Keratinocyte (primary cell): ENCODE measurements at regions not wholly inside any gene's neighbourhood (a gene's known extent, or its start where the extent isn't known, plus 50 kb on each side); places are given as distances from the start of the nearest gene placed in this dataset.

Experiments used
- DNase-seq: peaks from one replicate; pipeline ENCODE4 v3.0.0-alpha.2; 2011; ENCODE audit warnings: low read depth, missing footprints, low spot score
- FAIRE-seq: peaks from 2 replicates; lab custom pipeline; 2011; peaks lifted over from hg19 to GRCh38; lab: Jason Lieb, UNC
- H2AFZ ChIP-seq: 2 replicates; pipeline ENCODE4 v1.6.0; 2012; ENCODE audit warnings: low read length, control low read depth, inconsistent platforms; ENCODE audit not compliant: control insufficient read depth
- H3K27ac ChIP-seq: 2 replicates; pipeline ENCODE4 v1.5.1; 2011; ENCODE audit warnings: low read length; ENCODE audit not compliant: control insufficient read depth, insufficient read depth
- H3K27me3 ChIP-seq: 3 replicates; pipeline ENCODE4 v1.6.0; 2011; ENCODE audit warnings: low read length; ENCODE audit not compliant: control insufficient read depth, insufficient read depth; ENCODE audit errors: extremely low read depth
- H3K36me3 ChIP-seq, 2 experiments: 2 replicates in 1 of 2; 3 replicates in 1 of 2; pipeline ENCODE4 v1.5.1; 2011; ENCODE audit warnings: low read length in 2 of 2, mild to moderate bottlenecking in 1 of 2; ENCODE audit not compliant: control insufficient read depth in 2 of 2, insufficient read depth in 2 of 2; ENCODE audit errors: extremely low read depth in 1 of 2
- H3K4me1 ChIP-seq: 3 replicates; pipeline ENCODE4 v1.5.1; 2011; ENCODE audit warnings: low read length; ENCODE audit not compliant: control insufficient read depth, insufficient read depth; ENCODE audit errors: extremely low read depth
- H3K4me2 ChIP-seq: 3 replicates; pipeline ENCODE4 v1.6.0; 2011; ENCODE audit warnings: low read depth, low read length; ENCODE audit not compliant: control insufficient read depth, insufficient read depth; ENCODE audit errors: extremely low read depth
- H3K4me3 ChIP-seq, 3 experiments: fragments of 200-600 bp in 1 of 3; sonication (generic) in 1 of 3; 2 replicates in 2 of 3; 3 replicates in 1 of 3; pipeline ENCODE4 v1.5.1; 2011 to 2016; ENCODE audit warnings: low read length in 3 of 3, mild to moderate bottlenecking in 3 of 3, control low read depth in 2 of 3, inconsistent platforms in 1 of 3, low read depth in 1 of 3, mixed read lengths in 1 of 3, mixed run types in 1 of 3, moderate library complexity in 1 of 3; ENCODE audit not compliant: control insufficient read depth in 2 of 3, insufficient read depth in 2 of 3; ENCODE audit errors: extremely low read depth in 1 of 3
- H3K79me2 ChIP-seq: 2 replicates; pipeline ENCODE4 v1.6.0; 2012; ENCODE audit warnings: low read length; ENCODE audit not compliant: control insufficient read depth, insufficient read depth
- H3K9ac ChIP-seq: 3 replicates; pipeline ENCODE4 v1.6.0; 2011; ENCODE audit warnings: low read length; ENCODE audit not compliant: control insufficient read depth, insufficient read depth; ENCODE audit errors: extremely low read depth
- H3K9me1 ChIP-seq: 3 replicates; pipeline ENCODE4 v1.6.0; 2011; ENCODE audit warnings: low read length; ENCODE audit not compliant: control insufficient read depth, insufficient read depth; ENCODE audit errors: extremely low read depth
- H3K9me3 ChIP-seq: 2 replicates; pipeline ENCODE4 v1.5.1; 2012; ENCODE audit warnings: low read depth, low read length; ENCODE audit not compliant: control insufficient read depth
- H4K20me1 ChIP-seq: 3 replicates; pipeline ENCODE4 v1.6.0; 2011; ENCODE audit warnings: low read length; ENCODE audit not compliant: control insufficient read depth, insufficient read depth; ENCODE audit errors: extremely low read depth
- EZH2 ChIP-seq: IDR thresholded peaks from one replicate; pipeline ENCODE4 v1.6.1; 2012; ENCODE audit warnings: inconsistent platforms, mild to moderate bottlenecking, low read length, moderate library complexity
- dilution Hi-C: fragments of 300-500 bp; cut with MboI; formaldehyde crosslinking; loops from one replicate; pipeline ENCODE4 v1.7.0; 2020; ENCODE audit warnings: low sequenced_read_pairs; ENCODE audit not compliant: extremely low pct_ligation_motif_present
- TF ChIP-seq, protein P1 (sequence below), 3 experiments: IDR thresholded peaks in 1 of 3; conservative IDR thresholded peaks in 1 of 3; optimal IDR thresholded peaks in 1 of 3; 2 replicates in 2 of 3; 3 replicates in 1 of 3; pipeline versions ENCODE3 to v1.5.1; 2011; ENCODE audit warnings: low read length in 3 of 3, mild to moderate bottlenecking in 3 of 3, moderate library complexity in 2 of 3, control low read depth in 1 of 3, inconsistent platforms in 1 of 3; ENCODE audit not compliant: insufficient read depth in 2 of 3; ENCODE audit errors: extremely low read depth in 1 of 3

GRCh38 chr9:92224177-92224576 is 69.3 kb downstream of the IARS1 start:
- dilution Hi-C loops, result no loop called here
- H3K9ac ChIP-seq, result no peak overlapping the region
- peaks cover 6% of the 10 kb centered on the region for H3K79me2 ChIP-seq
- H3K4me2 ChIP-seq, result no peak overlapping the region
- no peaks in the 10 kb centered on the region for H3K27me3 ChIP-seq
- H3K27ac ChIP-seq, result no peak overlapping the region
- TF ChIP-seq, protein P1, sequence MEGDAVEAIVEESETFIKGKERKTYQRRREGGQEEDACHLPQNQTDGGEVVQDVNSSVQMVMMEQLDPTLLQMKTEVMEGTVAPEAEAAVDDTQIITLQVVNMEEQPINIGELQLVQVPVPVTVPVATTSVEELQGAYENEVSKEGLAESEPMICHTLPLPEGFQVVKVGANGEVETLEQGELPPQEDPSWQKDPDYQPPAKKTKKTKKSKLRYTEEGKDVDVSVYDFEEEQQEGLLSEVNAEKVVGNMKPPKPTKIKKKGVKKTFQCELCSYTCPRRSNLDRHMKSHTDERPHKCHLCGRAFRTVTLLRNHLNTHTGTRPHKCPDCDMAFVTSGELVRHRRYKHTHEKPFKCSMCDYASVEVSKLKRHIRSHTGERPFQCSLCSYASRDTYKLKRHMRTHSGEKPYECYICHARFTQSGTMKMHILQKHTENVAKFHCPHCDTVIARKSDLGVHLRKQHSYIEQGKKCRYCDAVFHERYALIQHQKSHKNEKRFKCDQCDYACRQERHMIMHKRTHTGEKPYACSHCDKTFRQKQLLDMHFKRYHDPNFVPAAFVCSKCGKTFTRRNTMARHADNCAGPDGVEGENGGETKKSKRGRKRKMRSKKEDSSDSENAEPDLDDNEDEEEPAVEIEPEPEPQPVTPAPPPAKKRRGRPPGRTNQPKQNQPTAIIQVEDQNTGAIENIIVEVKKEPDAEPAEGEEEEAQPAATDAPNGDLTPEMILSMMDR (optimal IDR thresholded peaks at IDR 0.05 in 1 of 3, IDR thresholded peaks at IDR 0.05 in 1 of 3, conservative IDR thresholded peaks at IDR 0.05 in 1 of 3; ENCODE audit: extremely low read depth in 1 of 3, insufficient read depth in 2 of 3, low read length in 3 of 3), result no peak
- no peak for TF ChIP-seq EZH2
- no peaks in the 10 kb centered on the region for H3K9me3 ChIP-seq
- FAIRE-seq (no peak), DNase-seq (no peak)
- no peaks in the 10 kb centered on the region for H4K20me1 ChIP-seq
- H3K9me1 ChIP-seq, result no peaks in the 10 kb centered on the region
- H3K4me3 ChIP-seq, result no peak overlapping the region
- no peaks in the 10 kb centered on the region for H3K4me1 ChIP-seq
- no peak overlapping the region for H2AFZ ChIP-seq
- H3K36me3 ChIP-seq, result peaks cover 26 to 48% of the 10 kb centered on the region in 2 experiments

DNA sequence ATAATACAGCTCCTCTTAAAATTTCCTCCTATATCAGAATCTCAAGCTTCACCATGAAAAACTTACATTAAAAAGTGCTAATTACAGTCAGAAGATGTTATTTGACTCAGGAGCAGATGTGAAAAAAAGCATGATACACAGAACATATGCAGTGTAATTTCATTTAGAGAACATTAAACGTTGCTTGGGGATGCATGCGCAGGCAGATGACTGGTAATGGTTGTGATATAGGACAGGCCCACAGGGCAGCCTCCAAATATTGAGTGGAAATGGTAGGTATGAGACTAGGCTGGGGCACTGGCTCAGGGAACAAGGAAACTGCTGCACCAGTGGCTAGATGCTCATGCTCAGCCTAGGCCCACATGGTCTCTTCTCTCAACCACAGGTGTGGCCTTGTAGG is 69.7 kb downstream of the IARS1 start:
- Histone ChIP-seq H4K20me1 (no peaks in the 10 kb centered on the region), H3K27me3 (no peaks in the 10 kb centered on the region), H3K27ac (no peak overlapping the region), H3K9me1 (no peaks in the 10 kb centered on the region), H3K4me1 (no peaks in the 10 kb centered on the region), H3K4me2 (no peak overlapping the region), H2AFZ (no peak overlapping the region), H3K4me3 (no peak overlapping the region), H3K9ac (no peak overlapping the region), H3K79me2 (peaks cover 6% of the 10 kb centered on the region), H3K36me3 (peaks cover 25 to 46% of the 10 kb centered on the region in 2 experiments), H3K9me3 (no peaks in the 10 kb centered on the region)
- FAIRE-seq (no peak), DNase-seq (no peak)
- dilution Hi-C loops, result no loop called here
- TF ChIP-seq, protein P1 (optimal IDR thresholded peaks at IDR 0.05 in 1 of 3, IDR thresholded peaks at IDR 0.05 in 1 of 3, conservative IDR thresholded peaks at IDR 0.05 in 1 of 3; ENCODE audit: extremely low read depth in 1 of 3, insufficient read depth in 2 of 3, low read length in 3 of 3), result no peak
- TF ChIP-seq EZH2, result no peak
